CD4-positive, alpha-beta T cell (primary cell): ENCODE measurements at regions not wholly inside any gene's neighbourhood (a gene's known extent, or its start where the extent isn't known, plus 50 kb on each side); places are given as distances from the start of the nearest gene placed in this dataset.

ENCODE experiments used
- ATAC-seq: fragments of 200-7000 bp; cut with Tn5 transposase; one replicate; pipeline ENCODE4 v1.10.0; 2022; ENCODE audit warnings: mild to moderate bottlenecking; ENCODE audit not compliant: poor library complexity
- CTCF ChIA-PET: fragments of 350-600 bp; sonication (Branson Sonifier 250); formaldehyde crosslinking; loops from one replicate; lab custom pipeline; 2021; ENCODE audit warnings: antibody characterized with exemption, inconsistent platforms; lab: Charles Lee
- POLR2A ChIA-PET: fragments of 350-600 bp; sonication (Branson Sonifier 250); formaldehyde crosslinking; loops from one replicate; lab custom pipeline; 2021; ENCODE audit warnings: antibody characterized with exemption, inconsistent platforms; lab: Charles Lee
- DNase-seq, 14 experiments: peaks; one replicate each; pipeline ENCODE4 v3.0.0-alpha.2; 2013 to 2020; ENCODE audit warnings: mixed read lengths in 2 of 14
- H3K27ac ChIP-seq, 2 donors: one replicate each; pipeline versions ENCODE4 v1.5.1 to v1.7.0; 2013; ENCODE audit warnings: low read length in 2 of 2, low read depth in 1 of 2, mild to moderate bottlenecking in 1 of 2
- H3K27me3 ChIP-seq, 2 experiments: 1 replicate in 1 of 2; 2 replicates in 1 of 2; pipeline versions ENCODE4 v1.6.1 to v1.7.0; 2013; ENCODE audit warnings: low read length in 2 of 2, control low read depth in 1 of 2, mild to moderate bottlenecking in 1 of 2, moderate library complexity in 1 of 2; ENCODE audit not compliant: insufficient read depth in 2 of 2, control insufficient read depth in 1 of 2
- H3K36me3 ChIP-seq: one replicate; pipeline ENCODE4 v1.6.1; 2013; ENCODE audit warnings: low read length, control low read depth; ENCODE audit not compliant: insufficient read depth
- H3K4me1 ChIP-seq: one replicate; pipeline ENCODE4 v1.6.1; 2013; ENCODE audit warnings: low read length, control low read depth; ENCODE audit not compliant: insufficient read depth
- H3K4me3 ChIP-seq: one replicate; pipeline ENCODE4 v1.5.1; 2013; ENCODE audit warnings: mild to moderate bottlenecking, low read length, moderate library complexity
- H3K9me3 ChIP-seq, 2 experiments: 1 replicate in 1 of 2; 2 replicates in 1 of 2; pipeline versions ENCODE4 v1.6.1 to v1.7.0; 2013; ENCODE audit warnings: low read length in 2 of 2, mild to moderate bottlenecking in 2 of 2, control low read depth in 1 of 2, moderate library complexity in 1 of 2; ENCODE audit not compliant: control insufficient read depth in 1 of 2, insufficient read depth in 1 of 2
- H3K27ac Mint-ChIP-seq: one replicate; pipeline ENCODE4 v1.8.0; 2020; ENCODE audit warnings: mixed read lengths
- H3K27me3 Mint-ChIP-seq: one replicate; pipeline ENCODE4 v1.8.0; 2021; ENCODE audit warnings: mixed read lengths
- H3K36me3 Mint-ChIP-seq: one replicate; pipeline ENCODE4 v1.8.0; 2021; ENCODE audit warnings: low read depth, mixed read lengths
- H3K4me1 Mint-ChIP-seq: one replicate; pipeline ENCODE4 v1.8.0; 2021; ENCODE audit warnings: low read depth, mixed read lengths
- H3K4me3 Mint-ChIP-seq: one replicate; pipeline ENCODE4 v1.8.0; 2020; ENCODE audit warnings: mild to moderate bottlenecking, mixed read lengths
- H3K9me3 Mint-ChIP-seq: one replicate; pipeline ENCODE4 v1.8.0; 2020; ENCODE audit warnings: mixed read lengths
- intact Hi-C, 2 experiments: fragments of 100-400 bp; cut with DNase I in 1 of 2; cut with micrococcal nuclease in 1 of 2; formaldehyde crosslinking; loops; one replicate each; pipeline versions ENCODE4 v1.15.1 to v1.9.0; 2023 to 2025; cut with DNase I, micrococcal nuclease
- TF ChIP-seq, protein P1 (sequence below): fragments of 200-600 bp; IDR thresholded peaks from one replicate; pipeline ENCODE4 v1.8.0; 2022; ENCODE audit warnings: antibody characterized with exemption, mild to moderate bottlenecking

DNA sequence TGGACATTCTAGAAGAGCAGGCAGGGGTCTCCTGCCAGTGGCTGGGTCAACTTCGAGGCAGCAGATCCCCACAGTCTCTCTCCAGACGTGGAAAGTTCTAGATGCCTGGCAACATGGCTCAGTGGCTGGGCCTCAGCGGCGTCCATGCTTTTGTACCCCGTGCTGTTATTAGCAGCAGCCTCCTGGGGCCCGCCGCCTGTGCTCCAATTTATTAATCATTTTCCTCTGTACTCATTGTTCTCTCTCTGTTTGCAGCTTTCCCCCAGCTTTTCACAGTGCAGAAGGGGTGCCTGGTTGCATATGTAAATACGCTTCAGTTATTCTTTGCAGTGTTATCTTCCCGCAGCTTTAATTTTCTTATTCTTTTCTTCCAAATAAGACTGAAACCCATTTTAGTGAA, 515.1 kb downstream of the TBC1D22A start:
- no peak for ATAC-seq
- Mint-ChIP-seq H3K27ac (no peak overlapping the region), H3K4me3 (no peak overlapping the region), H3K36me3 (no peaks in the 10 kb centered on the region), H3K27me3 (no peaks in the 10 kb centered on the region), H3K4me1 (no peaks in the 10 kb centered on the region), H3K9me3 (no peaks in the 10 kb centered on the region)
- no peak overlapping the region for H3K27ac ChIP-seq
- ChIA-PET CTCF (no interaction called here), POLR2A (no interaction called here)
- H3K4me1 ChIP-seq, result no peaks in the 10 kb centered on the region
- TF ChIP-seq, protein P1, sequence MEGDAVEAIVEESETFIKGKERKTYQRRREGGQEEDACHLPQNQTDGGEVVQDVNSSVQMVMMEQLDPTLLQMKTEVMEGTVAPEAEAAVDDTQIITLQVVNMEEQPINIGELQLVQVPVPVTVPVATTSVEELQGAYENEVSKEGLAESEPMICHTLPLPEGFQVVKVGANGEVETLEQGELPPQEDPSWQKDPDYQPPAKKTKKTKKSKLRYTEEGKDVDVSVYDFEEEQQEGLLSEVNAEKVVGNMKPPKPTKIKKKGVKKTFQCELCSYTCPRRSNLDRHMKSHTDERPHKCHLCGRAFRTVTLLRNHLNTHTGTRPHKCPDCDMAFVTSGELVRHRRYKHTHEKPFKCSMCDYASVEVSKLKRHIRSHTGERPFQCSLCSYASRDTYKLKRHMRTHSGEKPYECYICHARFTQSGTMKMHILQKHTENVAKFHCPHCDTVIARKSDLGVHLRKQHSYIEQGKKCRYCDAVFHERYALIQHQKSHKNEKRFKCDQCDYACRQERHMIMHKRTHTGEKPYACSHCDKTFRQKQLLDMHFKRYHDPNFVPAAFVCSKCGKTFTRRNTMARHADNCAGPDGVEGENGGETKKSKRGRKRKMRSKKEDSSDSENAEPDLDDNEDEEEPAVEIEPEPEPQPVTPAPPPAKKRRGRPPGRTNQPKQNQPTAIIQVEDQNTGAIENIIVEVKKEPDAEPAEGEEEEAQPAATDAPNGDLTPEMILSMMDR, result no peak
- DNase-seq, result peak in 1 of 14 experiments; percentile 10
- H3K4me3 ChIP-seq, result no peak overlapping the region
- intact Hi-C loops, result no loop called here
- H3K9me3 ChIP-seq, result peaks cover 0 to 3% of the 10 kb centered on the region in 2 experiments
- no peaks in the 10 kb centered on the region for H3K36me3 ChIP-seq
- H3K27me3 ChIP-seq, result no peaks in the 10 kb centered on the region

DNA sequence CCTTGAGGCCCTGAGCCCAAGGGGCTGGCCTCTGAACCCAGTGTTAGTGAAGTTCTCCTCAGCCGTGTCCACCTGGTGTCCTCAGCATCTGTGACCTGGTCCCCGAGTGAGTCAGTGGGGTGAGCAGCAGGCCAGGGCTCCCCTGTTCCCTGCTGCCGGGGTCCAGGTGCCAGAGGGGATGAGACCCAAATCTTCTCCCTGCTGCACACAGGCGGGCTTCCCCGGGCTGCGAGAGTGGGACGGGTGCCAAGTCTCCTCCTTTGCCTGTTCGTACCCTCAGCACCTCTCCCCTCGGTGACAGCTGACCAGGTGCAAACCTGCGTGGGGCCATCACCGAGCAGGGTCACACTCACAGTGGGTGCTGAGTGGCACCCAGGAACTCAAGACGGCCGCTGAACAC, 514.5 kb downstream of the TBC1D22A start:
- POLR2A ChIA-PET, result no interaction called here

DNA sequence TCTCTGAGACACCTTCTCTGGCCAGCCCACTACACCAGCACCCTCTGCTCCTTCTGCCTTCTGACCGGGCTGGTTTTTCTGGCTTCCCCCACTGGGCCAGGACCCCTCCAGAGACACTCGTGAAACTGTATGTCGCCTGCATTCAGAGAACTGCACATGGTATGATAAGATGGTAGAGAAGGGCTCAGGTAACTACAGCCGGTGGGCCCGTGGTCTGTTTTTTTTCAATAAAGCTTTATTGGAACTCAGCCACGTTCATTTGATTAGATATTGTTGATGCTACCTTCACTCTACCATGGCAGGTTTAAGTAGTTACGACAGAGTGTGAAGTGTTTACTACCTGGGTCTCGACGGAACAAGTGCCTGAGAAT, 514.0 kb downstream of the TBC1D22A start:
- POLR2A ChIA-PET, result no interaction called here

More for the DNA sequence above, 514.5 kb downstream of the TBC1D22A start:
- Histone ChIP-seq H3K4me3 (no peak overlapping the region), H3K27ac (no peak overlapping the region), H3K36me3 (no peaks in the 10 kb centered on the region), H3K27me3 (no peaks in the 10 kb centered on the region), H3K9me3 (no peaks in the 10 kb centered on the region), H3K4me1 (no peaks in the 10 kb centered on the region)
- Mint-ChIP-seq H3K9me3 (no peaks in the 10 kb centered on the region), H3K36me3 (no peaks in the 10 kb centered on the region), H3K4me3 (no peak overlapping the region), H3K27me3 (no peaks in the 10 kb centered on the region), H3K27ac (no peak overlapping the region), H3K4me1 (no peaks in the 10 kb centered on the region)
- intact Hi-C loops, result no loop called here
- ATAC-seq (no peak), DNase-seq (peak in 1 of 14 experiments; percentile 7)
- CTCF ChIA-PET, result no interaction called here
- TF ChIP-seq, protein P1, result no peak

More for the DNA sequence above, 514.0 kb downstream of the TBC1D22A start:
- H3K4me3 Mint-ChIP-seq, result no peak overlapping the region
- H3K9me3 Mint-ChIP-seq, result no peaks in the 10 kb centered on the region
- H3K27ac Mint-ChIP-seq, result no peak overlapping the region
- DNase-seq (no peak), ATAC-seq (no peak)
- Histone ChIP-seq H3K27ac (no peak overlapping the region), H3K4me1 (no peaks in the 10 kb centered on the region), H3K36me3 (no peaks in the 10 kb centered on the region), H3K9me3 (no peaks in the 10 kb centered on the region), H3K27me3 (no peaks in the 10 kb centered on the region), H3K4me3 (no peak overlapping the region)
- H3K36me3 Mint-ChIP-seq, result no peaks in the 10 kb centered on the region
- no peaks in the 10 kb centered on the region for H3K4me1 Mint-ChIP-seq
- no peaks in the 10 kb centered on the region for H3K27me3 Mint-ChIP-seq
- CTCF ChIA-PET, result no interaction called here
- intact Hi-C loops, result no loop called here
- TF ChIP-seq, protein P1, result no peak
